WTC11 (cell line): ENCODE measurements at regions not wholly inside any gene's neighbourhood (a gene's known extent, or its start where the extent isn't known, plus 50 kb on each side); places are given as distances from the start of the nearest gene placed in this dataset.

Source experiments
- ATAC-seq: fragments of 200-7000 bp; cut with Tn5 transposase; 2 replicates; pipeline ENCODE4 v1.10.0; 2021; ENCODE audit warnings: mild to moderate bottlenecking, moderate library complexity
- CTCF ChIA-PET: fragments of 300-600 bp; sonication (Branson Sonifier 250); formaldehyde crosslinking; loops from one replicate; lab custom pipeline; 2021; ENCODE audit warnings: antibody characterized with exemption; lab: Charles Lee
- POLR2A ChIA-PET: fragments of 350-600 bp; sonication (Branson Sonifier 250); formaldehyde crosslinking; loops from one replicate; lab custom pipeline; 2021; ENCODE audit warnings: antibody characterized with exemption; lab: Charles Lee
- DNase-seq: peaks from one replicate; pipeline ENCODE4 v3.0.0; 2021; ENCODE audit warnings: low spot score
- H3K27ac Mint-ChIP-seq: 2 replicates; pipeline ENCODE4 v1.8.0; 2021; ENCODE audit warnings: mixed read lengths
- H3K27me3 Mint-ChIP-seq: 2 replicates; pipeline ENCODE4 v1.8.0; 2021; ENCODE audit warnings: low read depth, mild to moderate bottlenecking, moderate library complexity, mixed read lengths
- H3K36me3 Mint-ChIP-seq: 2 replicates; pipeline ENCODE4 v1.8.0; 2021; ENCODE audit warnings: mixed read lengths
- H3K4me1 Mint-ChIP-seq: 2 replicates; pipeline ENCODE4 v1.8.0; 2022; ENCODE audit warnings: mixed read lengths
- H3K4me3 Mint-ChIP-seq: 2 replicates; pipeline ENCODE4 v1.8.0; 2021; ENCODE audit warnings: mild to moderate bottlenecking, moderate library complexity, mixed read lengths
- H3K9me3 Mint-ChIP-seq: 2 replicates; pipeline ENCODE4 v1.8.0; 2021; ENCODE audit warnings: mixed read lengths
- CBFB ChIP-seq: sonication (generic); formaldehyde crosslinking; IDR thresholded peaks from 2 replicates; pipeline ENCODE4 v1.8.1; 2022; ENCODE audit warnings: mild to moderate bottlenecking, low read depth, missing genetic modification reagents
- ESRRA ChIP-seq: sonication (generic); formaldehyde crosslinking; IDR thresholded peaks from 2 replicates; pipeline ENCODE4 v1.8.1; 2022; ENCODE audit warnings: mild to moderate bottlenecking, missing genetic modification reagents, borderline replicate concordance
- FOXP1 ChIP-seq: sonication (generic); formaldehyde crosslinking; IDR thresholded peaks from 2 replicates; pipeline ENCODE4 v1.8.0; 2022; ENCODE audit warnings: missing genetic modification reagents, mild to moderate bottlenecking, moderate library complexity, borderline replicate concordance
- FOXP4 ChIP-seq: sonication (generic); formaldehyde crosslinking; IDR thresholded peaks from 2 replicates; pipeline ENCODE4 v1.8.0; 2022; ENCODE audit warnings: mild to moderate bottlenecking, missing genetic modification reagents
- MXD4 ChIP-seq: fragments of 250-450 bp; sonication (Bioruptor Pico); IDR thresholded peaks from 2 replicates; pipeline ENCODE4 v1.8.0; 2021; ENCODE audit warnings: mild to moderate bottlenecking, moderate library complexity, borderline replicate concordance
- NR1H2 ChIP-seq: sonication (generic); formaldehyde crosslinking; IDR thresholded peaks from 2 replicates; pipeline ENCODE4 v1.9.0; 2021; ENCODE audit warnings: mild to moderate bottlenecking, moderate library complexity, missing genetic modification reagents
- OVOL2 ChIP-seq: fragments of 250-450 bp; sonication (Bioruptor Pico); IDR thresholded peaks from 2 replicates; pipeline ENCODE4 v1.9.0; 2021; ENCODE audit warnings: mild to moderate bottlenecking, borderline replicate concordance
- PRDM15 ChIP-seq: sonication (generic); formaldehyde crosslinking; IDR thresholded peaks from 2 replicates; pipeline ENCODE4 v1.8.0; 2022; ENCODE audit warnings: missing genetic modification reagents
- TEAD1 ChIP-seq: sonication (generic); formaldehyde crosslinking; IDR thresholded peaks from 2 replicates; pipeline ENCODE4 v1.8.0; 2022; ENCODE audit warnings: mild to moderate bottlenecking, missing genetic modification reagents
- ZNF512 ChIP-seq: sonication (generic); formaldehyde crosslinking; IDR thresholded peaks from 2 replicates; pipeline ENCODE4 v1.8.1; 2022; ENCODE audit warnings: missing genetic modification reagents, borderline replicate concordance
- ZNF671 ChIP-seq: fragments of 250-450 bp; sonication (Bioruptor Pico); IDR thresholded peaks from 2 replicates; pipeline ENCODE4 v1.8.0; 2021; ENCODE audit warnings: mild to moderate bottlenecking

DNA sequence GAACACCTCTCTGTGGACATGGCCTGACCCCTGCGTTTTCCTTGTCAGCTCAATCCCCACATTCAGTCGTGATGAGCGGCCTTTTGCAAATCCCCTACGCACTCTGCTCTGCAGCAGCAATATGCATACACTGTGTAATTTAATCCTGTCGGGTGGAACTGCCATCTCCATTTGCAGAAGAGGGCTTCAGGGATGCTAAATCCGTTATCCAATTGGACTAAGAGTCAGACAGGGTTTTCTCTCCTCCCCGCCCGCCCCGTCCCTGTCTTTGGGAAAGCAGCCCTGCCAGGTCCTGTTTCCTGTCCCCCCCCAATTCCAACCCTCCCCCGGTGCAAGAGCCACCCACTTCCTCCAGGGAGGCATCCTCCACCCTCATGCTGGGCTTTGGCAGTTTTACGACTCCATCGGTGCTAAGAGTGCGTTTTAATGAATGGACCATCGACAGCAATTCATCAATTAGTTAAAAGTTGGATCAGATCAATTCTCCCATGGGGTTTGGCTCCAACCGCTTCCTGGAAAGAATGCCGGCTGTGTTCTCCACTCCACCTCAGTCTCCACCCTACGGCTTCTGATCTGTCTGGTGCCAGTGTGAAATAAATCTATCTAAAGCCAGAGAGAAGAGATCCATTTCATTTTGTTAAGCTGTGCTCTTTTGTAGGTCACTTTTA is 53.5 kb upstream of the ASAP2 start:
- Mint-ChIP-seq H3K36me3 (no peaks in the 10 kb centered on the region), H3K27me3 (no peaks in the 10 kb centered on the region), H3K9me3 (no peaks in the 10 kb centered on the region), H3K27ac (no peak overlapping the region), H3K4me1 (peaks cover 10% of the 10 kb centered on the region), H3K4me3 (no peak overlapping the region)
- ATAC-seq: peak; percentile 26; the same call in 1 of the 2 replicates
- ChIA-PET POLR2A (no interaction called here), CTCF (interaction anchor here (1.0 to 1.3 kb wide), 3 partner anchors 10 to 218 kb away, joined by 4 to 6 read pairs (median 4); no protein-coding TSS in a partner anchor)
- TF ChIP-seq PRDM15 (CRISPR knock-in tag) (0 out of 2 replicates have a peak, but pooled peaks have one; percentile 24), ESRRA (no peak), OVOL2 (CRISPR knock-in tag) (no peak), MXD4 (CRISPR knock-in tag) (no peak)
- DNase-seq: no peak

- Mint-ChIP-seq H3K9me3 (no peaks in the 10 kb centered on the region), H3K27me3 (peaks cover 9% of the 10 kb centered on the region), H3K27ac (no peak overlapping the region), H3K4me1 (peaks cover 10% of the 10 kb centered on the region), H3K36me3 (no peaks in the 10 kb centered on the region), H3K4me3 (no peak overlapping the region)
- ChIA-PET POLR2A (interaction anchor here (0.6 kb wide), 1 partner anchor 50 kb away, joined by 3 read pairs; no protein-coding TSS in a partner anchor), CTCF (interaction anchor here (0.6 to 0.7 kb wide), 2 partner anchors 9 to 270 kb away, joined by 3 to 4 read pairs; no protein-coding TSS in a partner anchor)
- ATAC-seq (no peak), DNase-seq (no peak)
- TF ChIP-seq NR1H2 (CRISPR knock-in tag) (no peak), CBFB (CRISPR knock-in tag) (no peak)
Measured at GRCh38 chr2:9150906-9151305, 55.7 kb upstream of the ASAP2 start.

- no peaks in the 10 kb centered on the region for H3K36me3 Mint-ChIP-seq
- peaks cover 11% of the 10 kb centered on the region for H3K27me3 Mint-ChIP-seq
- no peak overlapping the region for H3K4me3 Mint-ChIP-seq
- CTCF ChIA-PET: no interaction called here
- H3K27ac Mint-ChIP-seq: no peak overlapping the region
- ATAC-seq (no peak), DNase-seq (no peak)
- POLR2A ChIA-PET: no interaction called here
- TF ChIP-seq TEAD1 (CRISPR knock-in tag) (no peak), ZNF671 (no peak), FOXP1 (CRISPR knock-in tag) (no peak), FOXP4 (no peak), ZNF512 (CRISPR knock-in tag) (no peak)
- H3K4me1 Mint-ChIP-seq: peaks cover 10% of the 10 kb centered on the region
- H3K9me3 Mint-ChIP-seq: no peaks in the 10 kb centered on the region
Measured at GRCh38 chr2:9150568-9150900, 56.1 kb upstream of the ASAP2 start.
